ENCODE measurements at regions not wholly inside any gene's neighbourhood (a gene's known extent, or its start where the extent isn't known, plus 50 kb on each side); places are given as distances from the start of the nearest gene placed in this dataset.
"Not testable (repeated sequence)": the region's sequence is repeated elsewhere in the genome, so short reads cannot be mapped to it uniquely, and the experiment has no call there.

DNA sequence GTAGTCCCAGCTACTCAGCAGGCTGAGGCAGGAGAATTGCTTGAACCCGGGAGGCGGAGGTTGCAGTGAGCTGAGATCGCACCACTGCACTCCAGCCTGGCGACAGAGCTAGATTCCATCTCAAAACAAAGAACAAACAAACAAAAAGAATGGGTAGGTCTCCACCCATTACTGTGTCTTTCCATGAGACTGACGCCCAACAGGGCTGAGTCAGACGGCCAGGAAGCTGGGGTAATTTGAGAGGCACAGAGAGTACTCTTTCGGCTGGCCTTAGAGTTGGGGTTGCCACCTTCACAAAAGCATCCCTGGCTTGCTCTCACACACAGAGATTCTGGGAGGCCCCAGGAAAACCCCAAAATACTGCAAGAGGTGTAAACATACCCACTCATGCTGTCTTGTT lies 72.0 kb upstream of the DHRSX start:
- Histone ChIP-seq H3K4me1 (no peaks in the 10 kb centered on the region), H3K27ac (no peak overlapping the region), H3K9me3 (no peaks in the 10 kb centered on the region), H3K36me3 (no peaks in the 10 kb centered on the region), H3K27me3 (no peaks in the 10 kb centered on the region), H3K9ac (ENCODE audit: low read depth in 2 of 2, low read length in 2 of 2) (no peak overlapping the region), H3K4me3 (no peak overlapping the region)
- intact Hi-C loops (cut with DNase I) = no loop called here
- TF ChIP-seq, protein P1, sequence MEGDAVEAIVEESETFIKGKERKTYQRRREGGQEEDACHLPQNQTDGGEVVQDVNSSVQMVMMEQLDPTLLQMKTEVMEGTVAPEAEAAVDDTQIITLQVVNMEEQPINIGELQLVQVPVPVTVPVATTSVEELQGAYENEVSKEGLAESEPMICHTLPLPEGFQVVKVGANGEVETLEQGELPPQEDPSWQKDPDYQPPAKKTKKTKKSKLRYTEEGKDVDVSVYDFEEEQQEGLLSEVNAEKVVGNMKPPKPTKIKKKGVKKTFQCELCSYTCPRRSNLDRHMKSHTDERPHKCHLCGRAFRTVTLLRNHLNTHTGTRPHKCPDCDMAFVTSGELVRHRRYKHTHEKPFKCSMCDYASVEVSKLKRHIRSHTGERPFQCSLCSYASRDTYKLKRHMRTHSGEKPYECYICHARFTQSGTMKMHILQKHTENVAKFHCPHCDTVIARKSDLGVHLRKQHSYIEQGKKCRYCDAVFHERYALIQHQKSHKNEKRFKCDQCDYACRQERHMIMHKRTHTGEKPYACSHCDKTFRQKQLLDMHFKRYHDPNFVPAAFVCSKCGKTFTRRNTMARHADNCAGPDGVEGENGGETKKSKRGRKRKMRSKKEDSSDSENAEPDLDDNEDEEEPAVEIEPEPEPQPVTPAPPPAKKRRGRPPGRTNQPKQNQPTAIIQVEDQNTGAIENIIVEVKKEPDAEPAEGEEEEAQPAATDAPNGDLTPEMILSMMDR (IDR thresholded peaks at IDR 0.05) = no peak
- no peak for DNase-seq

DNA sequence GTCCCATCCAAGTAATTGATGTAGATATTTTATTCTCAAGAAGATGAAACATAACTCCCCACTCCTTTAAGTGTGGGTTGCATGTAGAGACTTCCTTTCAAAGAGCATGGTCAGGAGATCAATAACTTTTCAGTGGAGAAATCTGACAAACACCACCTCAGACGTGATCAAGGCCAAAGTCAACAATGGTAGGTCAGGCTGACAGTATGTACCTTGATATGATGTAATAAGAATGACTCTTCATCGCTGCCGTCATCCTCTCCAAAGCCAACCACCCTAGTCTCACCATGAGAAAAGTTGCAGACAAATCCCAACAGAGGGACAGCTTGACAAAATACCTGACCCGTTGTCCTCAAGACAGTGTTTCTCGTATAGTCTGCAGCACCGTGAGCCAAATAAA lies 67.3 kb upstream of the DHRSX start:
- no peak overlapping the region for H3K4me3 ChIP-seq
- no peaks in the 10 kb centered on the region for H3K4me1 ChIP-seq
- H3K27ac ChIP-seq = no peak overlapping the region
- DNase-seq = no peak
- no peaks in the 10 kb centered on the region for H3K9me3 ChIP-seq
- TF ChIP-seq, protein P1 (IDR thresholded peaks at IDR 0.05) = no peak
- H3K27me3 ChIP-seq = no peaks in the 10 kb centered on the region
- intact Hi-C loops (cut with DNase I) = no loop called here
- no peaks in the 10 kb centered on the region for H3K36me3 ChIP-seq
- H3K9ac ChIP-seq (ENCODE audit: low read depth in 2 of 2, low read length in 2 of 2) = no peak overlapping the region

DNA sequence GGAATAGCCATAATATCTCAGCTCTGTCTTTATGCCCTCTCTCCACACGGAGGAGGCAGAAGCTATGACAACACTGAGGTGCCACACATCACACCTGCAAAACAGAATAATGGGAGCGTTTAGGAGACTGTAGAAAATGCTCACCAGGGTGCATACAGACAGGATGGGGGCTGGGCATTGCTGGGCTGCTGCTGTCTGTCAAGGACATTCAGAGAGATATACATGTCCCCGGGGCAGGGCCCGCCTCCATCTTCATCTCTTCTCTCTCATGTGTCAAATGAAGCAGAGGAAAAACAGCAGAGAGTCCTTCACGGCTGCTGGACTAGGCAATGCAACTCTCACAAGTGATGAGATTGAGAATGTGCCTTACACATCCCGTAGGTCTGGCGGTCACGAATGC lies 65.3 kb upstream of the DHRSX start:
- intact Hi-C loops (cut with DNase I) = no loop called here
- TF ChIP-seq, protein P1 (IDR thresholded peaks at IDR 0.05) = no peak
- Histone ChIP-seq H3K27ac (no peak overlapping the region), H3K36me3 (no peaks in the 10 kb centered on the region), H3K27me3 (no peaks in the 10 kb centered on the region), H3K9ac (ENCODE audit: low read depth in 2 of 2, low read length in 2 of 2) (no peak overlapping the region), H3K4me1 (no peaks in the 10 kb centered on the region), H3K4me3 (no peak overlapping the region), H3K9me3 (no peaks in the 10 kb centered on the region)
- DNase-seq = no peak

DNA sequence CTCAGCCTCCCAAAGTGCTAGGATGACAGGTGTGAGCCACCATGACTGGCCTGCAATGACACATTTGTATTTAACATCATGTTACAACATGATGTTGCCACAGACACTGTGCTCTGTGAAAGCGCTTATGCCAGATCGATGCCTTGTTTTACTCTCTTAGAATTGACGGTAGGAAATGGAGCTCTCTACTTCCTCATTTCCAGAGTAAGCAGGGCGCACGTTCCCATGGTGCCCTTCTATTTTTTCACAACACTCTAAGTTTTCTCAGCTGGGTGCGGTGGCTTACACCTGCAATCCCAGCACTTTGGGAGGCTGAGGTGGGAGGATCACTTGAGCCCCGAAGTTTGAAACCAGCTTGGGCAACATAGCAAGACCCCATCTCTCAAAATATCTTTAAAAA lies 60.7 kb upstream of the DHRSX start:
- no peaks in the 10 kb centered on the region for H3K9me3 ChIP-seq
- H3K4me3 ChIP-seq = no peak overlapping the region
- TF ChIP-seq, protein P1 (IDR thresholded peaks at IDR 0.05) = no peak
- DNase-seq = no peak
- no peak overlapping the region for H3K9ac ChIP-seq (ENCODE audit: low read depth in 2 of 2, low read length in 2 of 2)
- no peaks in the 10 kb centered on the region for H3K4me1 ChIP-seq
- H3K36me3 ChIP-seq = no peaks in the 10 kb centered on the region
- no peaks in the 10 kb centered on the region for H3K27me3 ChIP-seq
- no peak overlapping the region for H3K27ac ChIP-seq
- intact Hi-C loops (cut with DNase I) = no loop called here

DNA sequence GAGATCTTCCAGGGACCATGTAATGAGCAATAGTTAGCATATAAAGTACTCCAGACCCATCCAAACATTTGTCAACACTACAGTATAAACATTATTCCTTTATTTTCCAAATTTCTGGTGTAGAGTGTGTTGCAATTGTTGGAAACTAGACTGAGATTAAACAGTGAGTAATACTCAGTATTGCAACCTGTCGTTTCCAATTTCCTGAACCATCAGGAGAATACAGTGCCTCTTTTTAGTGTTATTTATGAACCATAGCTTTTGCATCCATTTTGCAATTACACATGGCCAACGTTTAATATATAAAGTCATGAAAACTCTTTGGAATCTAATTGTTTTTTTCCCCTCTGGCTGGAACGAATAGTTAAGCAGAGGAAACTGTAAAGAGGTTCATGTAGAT lies 58.3 kb upstream of the DHRSX start:
- intact Hi-C loops (cut with DNase I) = no loop called here
- Histone ChIP-seq H3K4me1 (no peaks in the 10 kb centered on the region), H3K27ac (no peak overlapping the region), H3K36me3 (no peaks in the 10 kb centered on the region), H3K9me3 (no peaks in the 10 kb centered on the region), H3K9ac (ENCODE audit: low read depth in 2 of 2, low read length in 2 of 2) (no peak overlapping the region), H3K27me3 (no peaks in the 10 kb centered on the region), H3K4me3 (no peak overlapping the region)
- TF ChIP-seq, protein P1 (IDR thresholded peaks at IDR 0.05) = no peak
- DNase-seq = no peak

DNA sequence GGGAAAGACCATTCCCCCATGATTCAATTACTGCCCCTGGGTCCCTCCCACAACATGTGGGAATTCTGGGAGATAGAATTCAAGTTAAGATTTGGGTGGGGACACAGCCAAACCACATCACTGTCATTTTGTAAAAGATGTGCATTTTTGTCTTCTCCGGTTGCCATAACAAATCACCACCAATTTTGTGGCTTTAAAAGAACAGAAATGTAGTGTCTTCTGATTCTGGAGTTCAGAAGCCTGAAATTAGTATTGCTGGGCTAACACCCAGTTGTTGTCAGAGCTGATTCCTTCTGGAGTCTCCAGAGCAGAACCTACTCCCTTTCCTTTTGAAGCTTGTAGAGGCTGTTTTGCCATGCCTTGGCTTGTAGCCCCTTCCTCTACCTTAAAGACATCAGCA lies 54.1 kb upstream of the DHRSX start:
- H3K36me3 ChIP-seq = no peaks in the 10 kb centered on the region
- DNase-seq = no peak
- H3K4me1 ChIP-seq = no peaks in the 10 kb centered on the region
- intact Hi-C loops (cut with DNase I) = no loop called here
- no peak overlapping the region for H3K9ac ChIP-seq (ENCODE audit: low read depth in 2 of 2, low read length in 2 of 2)
- H3K9me3 ChIP-seq = no peaks in the 10 kb centered on the region
- H3K4me3 ChIP-seq = no peak overlapping the region
- no peaks in the 10 kb centered on the region for H3K27me3 ChIP-seq
- TF ChIP-seq, protein P1 (IDR thresholded peaks at IDR 0.05) = no peak
- no peak overlapping the region for H3K27ac ChIP-seq

DNA sequence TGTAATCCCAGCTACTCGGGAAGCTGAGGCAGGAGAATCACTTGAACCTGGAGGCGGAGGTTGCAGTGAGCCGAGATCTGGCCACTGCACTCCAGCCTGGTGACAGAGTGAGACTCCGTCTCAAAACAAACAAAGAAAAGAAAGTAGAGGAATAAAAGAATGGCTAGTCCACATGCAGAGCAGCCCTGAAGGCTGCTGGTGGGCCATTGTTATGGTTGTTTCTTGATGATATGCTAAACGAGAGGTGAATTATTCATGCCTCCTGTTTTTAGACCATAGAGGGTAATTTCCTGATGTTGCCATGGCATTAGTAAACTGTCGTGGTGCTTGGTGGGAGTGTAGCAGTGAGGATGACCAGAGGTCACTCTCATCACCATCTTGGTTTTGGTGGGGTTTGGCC lies 53.3 kb upstream of the DHRSX start:
- H3K9me3 ChIP-seq; H3K27me3 ChIP-seq; H3K27ac ChIP-seq; H3K4me3 ChIP-seq; DNase-seq; intact Hi-C loops (cut with DNase I); H3K4me1 ChIP-seq; H3K9ac ChIP-seq (ENCODE audit: low read depth in 2 of 2, low read length in 2 of 2); H3K36me3 ChIP-seq: not testable (repeated sequence)
